ENCODE measurements at regions not wholly inside any gene's neighbourhood (a gene's known extent, or its start where the extent isn't known, plus 50 kb on each side); places are given as distances from the start of the nearest gene placed in this dataset.

- TF ChIP-seq RXRA (IDR thresholded peaks at IDR 0.05) (no peak), YY1 (IDR thresholded peaks at IDR 0.05) (no peak), HNF4G (IDR thresholded peaks at IDR 0.05) (no peak), HNF4A (conservative IDR thresholded peaks at IDR 0.05) (no peak), SP1 (IDR thresholded peaks at IDR 0.05) (no peak), ZBTB33 (IDR thresholded peaks at IDR 0.05) (no peak)
- H3K9ac ChIP-seq (ENCODE audit: low read depth in 1 of 2, low read length in 2 of 2): no peak overlapping the region
- no peaks in the 10 kb centered on the region for H3K4me1 ChIP-seq (ENCODE audit: control insufficient read depth in 4 of 4, insufficient read depth in 4 of 4, low read length in 3 of 4)
- H3K27me3 ChIP-seq (ENCODE audit: control insufficient read depth in 4 of 4, insufficient read depth in 4 of 4, low read length in 3 of 4): no peaks in the 10 kb centered on the region
- DNase-seq (ENCODE audit: low spot score): no peak
- no peaks in the 10 kb centered on the region for H3K9me3 ChIP-seq (ENCODE audit: control insufficient read depth in 4 of 4, low read length in 3 of 4)
- 90% methylated on average over 1 of the region's 1 CpG for WGBS
- no peak overlapping the region for H3K27ac ChIP-seq (ENCODE audit: low read depth in 1 of 2, low read length in 2 of 2)
- H3K36me3 ChIP-seq (ENCODE audit: control insufficient read depth in 4 of 4, insufficient read depth in 3 of 4, low read depth in 1 of 4, low read length in 3 of 4): no peaks in the 10 kb centered on the region
- no peak overlapping the region for H3K4me3 ChIP-seq (ENCODE audit: low read depth in 1 of 3, low read length in 3 of 3)
These were observed 117.2 kb upstream of the CCDC112 start for GRCh38 chr5:115413651-115414050.

DNA sequence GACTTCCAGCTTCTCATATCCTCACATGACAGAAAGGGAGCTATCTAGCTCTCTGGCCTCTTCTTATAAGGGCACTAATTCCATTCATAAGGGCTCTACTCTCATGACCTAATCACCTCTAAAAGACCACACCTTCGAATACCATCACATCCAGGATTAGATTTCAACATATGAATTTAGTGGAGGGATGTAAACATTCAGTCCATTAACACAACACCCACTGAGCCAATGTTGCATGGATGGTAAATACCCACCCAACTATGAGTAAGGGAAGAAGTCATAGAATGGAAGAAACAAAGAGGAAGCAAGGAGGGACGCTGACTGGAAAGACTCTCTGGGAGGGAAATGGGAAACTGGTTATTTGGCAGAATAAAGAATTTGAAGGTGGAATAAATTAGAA is 112.6 kb upstream of the CCDC112 start:
- H3K4me1 ChIP-seq (ENCODE audit: control insufficient read depth in 4 of 4, insufficient read depth in 4 of 4, low read length in 3 of 4): no peaks in the 10 kb centered on the region
- no peak overlapping the region for H3K27ac ChIP-seq (ENCODE audit: low read depth in 1 of 2, low read length in 2 of 2)
- H3K9ac ChIP-seq (ENCODE audit: low read depth in 1 of 2, low read length in 2 of 2): no peak overlapping the region
- H3K27me3 ChIP-seq (ENCODE audit: control insufficient read depth in 4 of 4, insufficient read depth in 4 of 4, low read length in 3 of 4): no peaks in the 10 kb centered on the region
- H3K4me3 ChIP-seq (ENCODE audit: low read depth in 1 of 3, low read length in 3 of 3): no peak overlapping the region
- H3K9me3 ChIP-seq (ENCODE audit: control insufficient read depth in 4 of 4, low read length in 3 of 4): no peaks in the 10 kb centered on the region
- 81% methylated on average over 2 of the region's 2 CpGs for WGBS
- no peak for DNase-seq (ENCODE audit: low spot score)
- H3K36me3 ChIP-seq (ENCODE audit: control insufficient read depth in 4 of 4, insufficient read depth in 3 of 4, low read depth in 1 of 4, low read length in 3 of 4): no peaks in the 10 kb centered on the region
- no peak for TF ChIP-seq FOXA2 (IDR thresholded peaks at IDR 0.05)
- TF ChIP-seq RAD21 (IDR thresholded peaks at IDR 0.05): no peak
- TF ChIP-seq RXRA (IDR thresholded peaks at IDR 0.05): no peak
- no peak for TF ChIP-seq EGR1 (IDR thresholded peaks at IDR 0.05; ENCODE audit: low read depth in 2 of 2)
- TF ChIP-seq, protein P1, sequence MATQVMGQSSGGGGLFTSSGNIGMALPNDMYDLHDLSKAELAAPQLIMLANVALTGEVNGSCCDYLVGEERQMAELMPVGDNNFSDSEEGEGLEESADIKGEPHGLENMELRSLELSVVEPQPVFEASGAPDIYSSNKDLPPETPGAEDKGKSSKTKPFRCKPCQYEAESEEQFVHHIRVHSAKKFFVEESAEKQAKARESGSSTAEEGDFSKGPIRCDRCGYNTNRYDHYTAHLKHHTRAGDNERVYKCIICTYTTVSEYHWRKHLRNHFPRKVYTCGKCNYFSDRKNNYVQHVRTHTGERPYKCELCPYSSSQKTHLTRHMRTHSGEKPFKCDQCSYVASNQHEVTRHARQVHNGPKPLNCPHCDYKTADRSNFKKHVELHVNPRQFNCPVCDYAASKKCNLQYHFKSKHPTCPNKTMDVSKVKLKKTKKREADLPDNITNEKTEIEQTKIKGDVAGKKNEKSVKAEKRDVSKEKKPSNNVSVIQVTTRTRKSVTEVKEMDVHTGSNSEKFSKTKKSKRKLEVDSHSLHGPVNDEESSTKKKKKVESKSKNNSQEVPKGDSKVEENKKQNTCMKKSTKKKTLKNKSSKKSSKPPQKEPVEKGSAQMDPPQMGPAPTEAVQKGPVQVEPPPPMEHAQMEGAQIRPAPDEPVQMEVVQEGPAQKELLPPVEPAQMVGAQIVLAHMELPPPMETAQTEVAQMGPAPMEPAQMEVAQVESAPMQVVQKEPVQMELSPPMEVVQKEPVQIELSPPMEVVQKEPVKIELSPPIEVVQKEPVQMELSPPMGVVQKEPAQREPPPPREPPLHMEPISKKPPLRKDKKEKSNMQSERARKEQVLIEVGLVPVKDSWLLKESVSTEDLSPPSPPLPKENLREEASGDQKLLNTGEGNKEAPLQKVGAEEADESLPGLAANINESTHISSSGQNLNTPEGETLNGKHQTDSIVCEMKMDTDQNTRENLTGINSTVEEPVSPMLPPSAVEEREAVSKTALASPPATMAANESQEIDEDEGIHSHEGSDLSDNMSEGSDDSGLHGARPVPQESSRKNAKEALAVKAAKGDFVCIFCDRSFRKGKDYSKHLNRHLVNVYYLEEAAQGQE (IDR thresholded peaks at IDR 0.05): no peak
- TF ChIP-seq HNF4G (IDR thresholded peaks at IDR 0.05): no peak
- no peak for TF ChIP-seq YY1 (IDR thresholded peaks at IDR 0.05)
- TF ChIP-seq ZBTB33 (IDR thresholded peaks at IDR 0.05): no peak
- TF ChIP-seq JUND (IDR thresholded peaks at IDR 0.05): no peak
- TF ChIP-seq FOXA1 (IDR thresholded peaks at IDR 0.05): no peak
- no peak for TF ChIP-seq HNF4A (conservative IDR thresholded peaks at IDR 0.05)
- TF ChIP-seq NR2F2 (IDR thresholded peaks at IDR 0.05): no peak
- no peak for TF ChIP-seq TAF1 (conservative IDR thresholded peaks at IDR 0.05)
- TF ChIP-seq, protein P2, sequence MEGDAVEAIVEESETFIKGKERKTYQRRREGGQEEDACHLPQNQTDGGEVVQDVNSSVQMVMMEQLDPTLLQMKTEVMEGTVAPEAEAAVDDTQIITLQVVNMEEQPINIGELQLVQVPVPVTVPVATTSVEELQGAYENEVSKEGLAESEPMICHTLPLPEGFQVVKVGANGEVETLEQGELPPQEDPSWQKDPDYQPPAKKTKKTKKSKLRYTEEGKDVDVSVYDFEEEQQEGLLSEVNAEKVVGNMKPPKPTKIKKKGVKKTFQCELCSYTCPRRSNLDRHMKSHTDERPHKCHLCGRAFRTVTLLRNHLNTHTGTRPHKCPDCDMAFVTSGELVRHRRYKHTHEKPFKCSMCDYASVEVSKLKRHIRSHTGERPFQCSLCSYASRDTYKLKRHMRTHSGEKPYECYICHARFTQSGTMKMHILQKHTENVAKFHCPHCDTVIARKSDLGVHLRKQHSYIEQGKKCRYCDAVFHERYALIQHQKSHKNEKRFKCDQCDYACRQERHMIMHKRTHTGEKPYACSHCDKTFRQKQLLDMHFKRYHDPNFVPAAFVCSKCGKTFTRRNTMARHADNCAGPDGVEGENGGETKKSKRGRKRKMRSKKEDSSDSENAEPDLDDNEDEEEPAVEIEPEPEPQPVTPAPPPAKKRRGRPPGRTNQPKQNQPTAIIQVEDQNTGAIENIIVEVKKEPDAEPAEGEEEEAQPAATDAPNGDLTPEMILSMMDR (IDR thresholded peaks at IDR 0.05; ENCODE audit: low read depth, low read length, missing input control): no peak
- no peak for TF ChIP-seq MAX (IDR thresholded peaks at IDR 0.05)

All from liver (tissue), 8 donors.